A673 (cell line): ENCODE measurements at regions not wholly inside any gene's neighbourhood (a gene's known extent, or its start where the extent isn't known, plus 50 kb on each side); places are given as distances from the start of the nearest gene placed in this dataset.

ENCODE experiments used
- BruUV-seq: library from RNA; stranded (reverse); fragments of 400-500 nt; replicated peaks from 2 replicates; lab custom pipeline; 2021; lab: Mats Ljungman, UMichigan
- CTCF ChIA-PET: fragments of 300-600 bp; sonication (Branson Sonifier 250); formaldehyde crosslinking; loops from one replicate; lab custom pipeline; 2022; ENCODE audit warnings: antibody characterized with exemption; lab: Charles Lee
- POLR2A ChIA-PET: fragments of 300-600 bp; sonication (Branson Sonifier 250); formaldehyde crosslinking; loops from one replicate; lab custom pipeline; 2022; ENCODE audit warnings: antibody characterized with exemption; ENCODE audit not compliant: low non-redundant PET; lab: Charles Lee
- DNase-seq: peaks from one replicate; pipeline ENCODE4 v3.0.0-alpha.2; 2015; ENCODE audit warnings: low spot score
- H3K27ac ChIP-seq: fragments of 200-600 bp; sonication (generic); 2 replicates; pipeline ENCODE4 v1.5.1; 2016; ENCODE audit warnings: mixed run types, low read depth, mild to moderate bottlenecking, mixed read lengths, antibody characterized with exemption, low read length; ENCODE audit not compliant: poor library complexity, severe bottlenecking
- H3K27me3 ChIP-seq: fragments of 200-600 bp; sonication (generic); replicated peaks from 2 replicates; pipeline ENCODE4 v1.6.1; 2017; ENCODE audit warnings: mixed run types, low read depth, mild to moderate bottlenecking, mixed read lengths, antibody characterized with exemption, low read length; ENCODE audit not compliant: insufficient read depth, poor library complexity
- H3K36me3 ChIP-seq: fragments of 200-600 bp; sonication (generic); 2 replicates; pipeline ENCODE4 v1.6.1; 2016; ENCODE audit warnings: mixed run types, mild to moderate bottlenecking, mixed read lengths, antibody characterized with exemption, low read length; ENCODE audit not compliant: insufficient read depth, poor library complexity, severe bottlenecking
- H3K4me1 ChIP-seq: fragments of 200-600 bp; sonication (generic); 2 replicates; pipeline ENCODE4 v1.6.1; 2017; ENCODE audit warnings: mixed run types, mild to moderate bottlenecking, mixed read lengths, antibody characterized with exemption, low read length; ENCODE audit not compliant: insufficient read depth, poor library complexity, severe bottlenecking
- H3K4me3 ChIP-seq: fragments of 200-600 bp; sonication (generic); 2 replicates; pipeline ENCODE4 v1.5.1; 2016; ENCODE audit warnings: low read depth, mixed run types, mild to moderate bottlenecking, mixed read lengths, low read length; ENCODE audit not compliant: poor library complexity, severe bottlenecking
- H3K9me3 ChIP-seq: fragments of 200-600 bp; sonication (generic); 2 replicates; pipeline ENCODE4 v1.6.1; 2016; ENCODE audit warnings: mixed run types, low read depth, mild to moderate bottlenecking, mixed read lengths, antibody characterized with exemption, low read length; ENCODE audit not compliant: poor library complexity, severe bottlenecking
- EZH2 ChIP-seq: fragments of 200-600 bp; sonication (generic); IDR thresholded peaks from 2 replicates; pipeline ENCODE4 v1.6.1; 2017; ENCODE audit warnings: borderline replicate concordance, low read depth, mild to moderate bottlenecking, mixed read lengths, antibody characterized with exemption, low read length; ENCODE audit not compliant: poor library complexity, severe bottlenecking
- intact Hi-C: fragments of 100-400 bp; cut with micrococcal nuclease; formaldehyde crosslinking; loops from one replicate; pipeline ENCODE4 v1.10.0; 2022; ENCODE audit not compliant: unreplicated experiment
- TF ChIP-seq, protein P1 (sequence below): fragments of 300-800, 200-600 bp; sonication (generic); conservative IDR thresholded peaks from 2 replicates; pipeline ENCODE4 v1.5.1; 2017; ENCODE audit warnings: low read depth, mild to moderate bottlenecking, antibody characterized with exemption, low read length, moderate library complexity, mixed read lengths

DNA sequence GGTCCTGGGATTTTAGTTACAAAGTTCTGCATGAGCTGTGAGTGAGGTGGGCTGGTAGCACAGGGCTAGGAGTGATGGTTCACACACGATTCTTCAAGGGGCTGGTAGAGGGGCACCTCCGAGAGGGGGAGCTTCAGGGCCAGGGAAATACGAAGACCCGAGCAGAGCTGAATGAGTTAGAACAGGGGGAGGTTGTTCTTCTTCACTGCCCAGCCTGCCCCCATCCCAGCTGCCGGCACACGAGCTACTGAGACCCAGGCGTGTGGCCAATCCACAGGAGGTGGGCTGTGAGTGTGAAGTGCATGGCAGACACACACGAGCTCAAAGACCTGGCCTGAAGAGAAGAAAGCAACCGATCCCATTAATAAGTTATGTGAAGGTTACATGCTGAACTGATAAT, 256.2 kb upstream of the ZNF32 start:
- BruUV-seq = no TSS peak
- H3K27me3 ChIP-seq = no peaks in the 10 kb centered on the region
- intact Hi-C loops = no loop called here
- no peaks in the 10 kb centered on the region for H3K9me3 ChIP-seq
- H3K36me3 ChIP-seq = no peaks in the 10 kb centered on the region
- ChIA-PET CTCF (no interaction called here), POLR2A (no interaction called here)
- H3K4me1 ChIP-seq = no peaks in the 10 kb centered on the region
- DNase-seq = no peak
- no peak for TF ChIP-seq EZH2
- TF ChIP-seq, protein P1, sequence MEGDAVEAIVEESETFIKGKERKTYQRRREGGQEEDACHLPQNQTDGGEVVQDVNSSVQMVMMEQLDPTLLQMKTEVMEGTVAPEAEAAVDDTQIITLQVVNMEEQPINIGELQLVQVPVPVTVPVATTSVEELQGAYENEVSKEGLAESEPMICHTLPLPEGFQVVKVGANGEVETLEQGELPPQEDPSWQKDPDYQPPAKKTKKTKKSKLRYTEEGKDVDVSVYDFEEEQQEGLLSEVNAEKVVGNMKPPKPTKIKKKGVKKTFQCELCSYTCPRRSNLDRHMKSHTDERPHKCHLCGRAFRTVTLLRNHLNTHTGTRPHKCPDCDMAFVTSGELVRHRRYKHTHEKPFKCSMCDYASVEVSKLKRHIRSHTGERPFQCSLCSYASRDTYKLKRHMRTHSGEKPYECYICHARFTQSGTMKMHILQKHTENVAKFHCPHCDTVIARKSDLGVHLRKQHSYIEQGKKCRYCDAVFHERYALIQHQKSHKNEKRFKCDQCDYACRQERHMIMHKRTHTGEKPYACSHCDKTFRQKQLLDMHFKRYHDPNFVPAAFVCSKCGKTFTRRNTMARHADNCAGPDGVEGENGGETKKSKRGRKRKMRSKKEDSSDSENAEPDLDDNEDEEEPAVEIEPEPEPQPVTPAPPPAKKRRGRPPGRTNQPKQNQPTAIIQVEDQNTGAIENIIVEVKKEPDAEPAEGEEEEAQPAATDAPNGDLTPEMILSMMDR = no peak
- no peak overlapping the region for H3K27ac ChIP-seq
- H3K4me3 ChIP-seq = no peak overlapping the region

DNA sequence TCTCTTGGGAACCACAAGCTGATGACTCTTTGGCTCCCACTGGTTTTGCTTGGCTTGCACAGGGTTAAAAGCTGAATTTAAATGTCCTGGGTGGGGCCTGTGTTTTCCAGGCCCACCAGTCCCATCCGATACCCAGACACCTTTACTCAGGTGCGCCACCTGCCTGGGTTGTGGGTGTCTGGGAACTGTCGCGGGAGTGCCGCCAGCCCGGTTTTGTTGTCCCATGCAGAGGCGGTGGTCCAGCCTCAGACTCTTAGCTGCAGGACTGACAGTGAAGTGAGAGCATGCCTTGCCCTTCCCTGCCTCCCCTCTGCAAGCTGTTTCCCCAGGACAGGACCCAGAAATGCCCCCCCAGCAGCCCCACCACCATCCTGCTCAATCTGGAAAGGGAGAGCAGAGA, 255.6 kb upstream of the ZNF32 start:
- H3K27me3 ChIP-seq = no peaks in the 10 kb centered on the region
- no peak for DNase-seq
- no peak for TF ChIP-seq EZH2
- TF ChIP-seq, protein P1 = no peak
- intact Hi-C loops = no loop called here
- H3K27ac ChIP-seq = no peak overlapping the region
- POLR2A ChIA-PET = no interaction called here
- no peaks in the 10 kb centered on the region for H3K9me3 ChIP-seq
- BruUV-seq = no TSS peak
- no peaks in the 10 kb centered on the region for H3K4me1 ChIP-seq
- H3K4me3 ChIP-seq = no peak overlapping the region
- H3K36me3 ChIP-seq = no peaks in the 10 kb centered on the region
- CTCF ChIA-PET = no interaction called here

DNA sequence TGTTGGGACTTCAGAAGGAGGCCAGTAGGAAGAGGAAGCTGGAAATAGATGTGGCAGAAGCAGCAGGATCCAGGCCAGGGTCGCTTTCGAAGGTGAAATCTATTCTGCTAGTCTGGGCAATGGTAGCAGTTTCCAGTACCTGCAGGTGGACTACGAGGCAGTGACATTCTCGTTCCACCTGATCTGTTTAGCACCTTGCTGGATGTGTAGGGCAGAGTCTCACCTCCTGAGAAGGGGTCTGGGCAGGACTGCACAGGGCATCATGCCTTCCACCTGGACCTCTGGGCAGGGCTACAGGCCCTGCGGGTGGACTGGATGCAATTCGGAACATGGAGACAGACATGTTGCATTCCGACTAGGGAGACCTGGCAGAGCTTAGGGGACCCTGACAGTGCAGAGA, 254.8 kb upstream of the ZNF32 start:
- H3K4me3 ChIP-seq = no peak overlapping the region
- H3K36me3 ChIP-seq = no peaks in the 10 kb centered on the region
- CTCF ChIA-PET = no interaction called here

More for the DNA sequence above, 254.8 kb upstream of the ZNF32 start:
- Histone ChIP-seq H3K27ac (no peak overlapping the region), H3K27me3 (no peaks in the 10 kb centered on the region), H3K4me1 (no peaks in the 10 kb centered on the region), H3K9me3 (no peaks in the 10 kb centered on the region)
- POLR2A ChIA-PET = no interaction called here
- DNase-seq = no peak
- BruUV-seq = no TSS peak
- intact Hi-C loops = no loop called here
- TF ChIP-seq, protein P1 = no peak
- TF ChIP-seq EZH2 = no peak
